HCT116 (cell line): ENCODE measurements at regions not wholly inside any gene's neighbourhood (a gene's known extent, or its start where the extent isn't known, plus 50 kb on each side); places are given as distances from the start of the nearest gene placed in this dataset.

Experiments used
- CBX3 ChIP-seq: IDR thresholded peaks from 2 replicates; pipeline ENCODE4 v1.6.1; 2012; ENCODE audit warnings: low read depth
- CEBPB ChIP-seq: IDR thresholded peaks from 2 replicates; pipeline ENCODE4 v1.6.1; 2012; ENCODE audit warnings: low read depth
- CTCF ChIP-seq, 3 experiments: fragments of 200-600 bp in 1 of 3; sonication (generic) in 1 of 3; IDR thresholded peaks in 2 of 3; conservative IDR thresholded peaks in 1 of 3; 2 replicates each; pipeline ENCODE4 v1.5.1; 2012 to 2017; ENCODE audit warnings: low read depth in 2 of 3, low read length in 2 of 3, antibody characterized with exemption in 1 of 3, borderline replicate concordance in 1 of 3, control low read depth in 1 of 3, mild to moderate bottlenecking in 1 of 3, mixed read lengths in 1 of 3, mixed run types in 1 of 3, moderate library complexity in 1 of 3; ENCODE audit not compliant: insufficient read depth in 1 of 3
- EZH2 ChIP-seq: fragments of 200-600 bp; sonication (generic); IDR thresholded peaks from 2 replicates; pipeline ENCODE4 v1.6.1; 2017; ENCODE audit warnings: antibody characterized with exemption, mixed run types
- POLR2A ChIP-seq: IDR thresholded peaks from 2 replicates; pipeline ENCODE4 v1.7.0; 2011; ENCODE audit warnings: borderline replicate concordance; ENCODE audit not compliant: insufficient read depth, insufficient read length; ENCODE audit errors: extremely low read depth
- POLR2AphosphoS5 ChIP-seq: IDR thresholded peaks from 2 replicates; pipeline ENCODE4 v1.6.1; 2011; ENCODE audit warnings: mild to moderate bottlenecking, low read depth, low read length, moderate library complexity
- RAD21 ChIP-seq: IDR thresholded peaks from 2 replicates; pipeline ENCODE4 v1.6.1; 2012; ENCODE audit warnings: low read depth, mild to moderate bottlenecking
- REST ChIP-seq: IDR thresholded peaks from 2 replicates; pipeline ENCODE4 v1.6.1; 2012; ENCODE audit warnings: low read depth
- SP1 ChIP-seq: IDR thresholded peaks from 2 replicates; pipeline ENCODE4 v1.6.1; 2012; ENCODE audit warnings: low read depth
- ZFX ChIP-seq: fragments of 450-650 bp; IDR thresholded peaks from 2 replicates; pipeline ENCODE4 v1.6.1; 2017
- ZNF274 ChIP-seq: fragments of 200-500 bp; sonication (Bioruptor generic); IDR thresholded peaks from 2 replicates; pipeline ENCODE4 v1.6.1; 2014; ENCODE audit warnings: mild to moderate bottlenecking, low read depth, low read length, inconsistent platforms

- TF ChIP-seq RAD21 (no peak), CTCF (IDR thresholded peaks at IDR 0.05 in 2 of 3, conservative IDR thresholded peaks at IDR 0.05 in 1 of 3; ENCODE audit: borderline replicate concordance in 1 of 3, insufficient read depth in 1 of 3, low read depth in 2 of 3, low read length in 2 of 3) (no peak), REST (no peak), POLR2AphosphoS5 (no peak), ZFX (no peak), POLR2A (no peak), CEBPB (no peak), EZH2 (no peak), ZNF274 (no peak), SP1 (no peak), CBX3 (no peak)
Measured at GRCh38 chr9:25094518-25094917, 548.8 kb upstream of the IZUMO3 start.
